ENCODE measurements at regions not wholly inside any gene's neighbourhood (a gene's known extent, or its start where the extent isn't known, plus 50 kb on each side); places are given as distances from the start of the nearest gene placed in this dataset.

GRCh38 chr2:172153156-172153555, 50.5 kb upstream of the DLX2 start:
- Histone ChIP-seq H3K4me1 (ENCODE audit: control insufficient read depth, extremely low read depth, insufficient read depth, low read length) (no peaks in the 10 kb centered on the region), H2AFZ (ENCODE audit: low read length) (no peak overlapping the region), H3K9ac (ENCODE audit: insufficient read depth, low read length) (no peak overlapping the region), H3K9me3 (ENCODE audit: control insufficient read depth, insufficient read depth, low read depth, low read length) (no peaks in the 10 kb centered on the region), H3K27ac (ENCODE audit: insufficient read depth, low read length) (no peak overlapping the region), H4K20me1 (ENCODE audit: control insufficient read depth, extremely low read depth, insufficient read depth, low read length) (no peaks in the 10 kb centered on the region), H3K4me2 (ENCODE audit: extremely low read depth, insufficient read depth, low read length) (no peak overlapping the region), H3K36me3 (ENCODE audit: control insufficient read depth, insufficient read depth, low read length) (no peaks in the 10 kb centered on the region), H3K27me3 (ENCODE audit: control insufficient read depth, insufficient read depth, low read length) (peaks cover 20% of the 10 kb centered on the region), H3K4me3 (replicated peaks in 1 of 4; ENCODE audit: control extremely low read depth in 1 of 4, insufficient read depth in 1 of 4, low read depth in 3 of 4, low read length in 4 of 4) (no peak overlapping the region), H3K79me2 (ENCODE audit: control insufficient read depth, insufficient read depth, low read length) (no peaks in the 10 kb centered on the region)
- no peak for DNase-seq (ENCODE audit: low read depth in 2 of 2)
- TF ChIP-seq, protein P1, sequence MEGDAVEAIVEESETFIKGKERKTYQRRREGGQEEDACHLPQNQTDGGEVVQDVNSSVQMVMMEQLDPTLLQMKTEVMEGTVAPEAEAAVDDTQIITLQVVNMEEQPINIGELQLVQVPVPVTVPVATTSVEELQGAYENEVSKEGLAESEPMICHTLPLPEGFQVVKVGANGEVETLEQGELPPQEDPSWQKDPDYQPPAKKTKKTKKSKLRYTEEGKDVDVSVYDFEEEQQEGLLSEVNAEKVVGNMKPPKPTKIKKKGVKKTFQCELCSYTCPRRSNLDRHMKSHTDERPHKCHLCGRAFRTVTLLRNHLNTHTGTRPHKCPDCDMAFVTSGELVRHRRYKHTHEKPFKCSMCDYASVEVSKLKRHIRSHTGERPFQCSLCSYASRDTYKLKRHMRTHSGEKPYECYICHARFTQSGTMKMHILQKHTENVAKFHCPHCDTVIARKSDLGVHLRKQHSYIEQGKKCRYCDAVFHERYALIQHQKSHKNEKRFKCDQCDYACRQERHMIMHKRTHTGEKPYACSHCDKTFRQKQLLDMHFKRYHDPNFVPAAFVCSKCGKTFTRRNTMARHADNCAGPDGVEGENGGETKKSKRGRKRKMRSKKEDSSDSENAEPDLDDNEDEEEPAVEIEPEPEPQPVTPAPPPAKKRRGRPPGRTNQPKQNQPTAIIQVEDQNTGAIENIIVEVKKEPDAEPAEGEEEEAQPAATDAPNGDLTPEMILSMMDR (conservative IDR thresholded peaks at IDR 0.05 in 1 of 2, IDR thresholded peaks at IDR 0.05 in 1 of 2; ENCODE audit: low read depth in 1 of 2, low read length in 2 of 2): no peak
- TF ChIP-seq EZH2 (IDR thresholded peaks at IDR 0.05; ENCODE audit: low read length, missing control alignments): no peak

GRCh38 chr2:172153757-172154156, 51.1 kb upstream of the DLX2 start:
- Histone ChIP-seq H4K20me1 (ENCODE audit: control insufficient read depth, extremely low read depth, insufficient read depth, low read length) (no peaks in the 10 kb centered on the region), H3K79me2 (ENCODE audit: control insufficient read depth, insufficient read depth, low read length) (no peaks in the 10 kb centered on the region), H3K4me1 (ENCODE audit: control insufficient read depth, extremely low read depth, insufficient read depth, low read length) (no peaks in the 10 kb centered on the region), H2AFZ (ENCODE audit: low read length) (no peak overlapping the region), H3K36me3 (ENCODE audit: control insufficient read depth, insufficient read depth, low read length) (no peaks in the 10 kb centered on the region), H3K4me2 (ENCODE audit: extremely low read depth, insufficient read depth, low read length) (no peak overlapping the region), H3K9me3 (ENCODE audit: control insufficient read depth, insufficient read depth, low read depth, low read length) (no peaks in the 10 kb centered on the region), H3K27me3 (ENCODE audit: control insufficient read depth, insufficient read depth, low read length) (peaks cover 21% of the 10 kb centered on the region), H3K27ac (ENCODE audit: insufficient read depth, low read length) (no peak overlapping the region), H3K9ac (ENCODE audit: insufficient read depth, low read length) (no peak overlapping the region), H3K4me3 (replicated peaks in 1 of 4; ENCODE audit: control extremely low read depth in 1 of 4, insufficient read depth in 1 of 4, low read depth in 3 of 4, low read length in 4 of 4) (no peak overlapping the region)
- TF ChIP-seq, protein P1 (conservative IDR thresholded peaks at IDR 0.05 in 1 of 2, IDR thresholded peaks at IDR 0.05 in 1 of 2; ENCODE audit: low read depth in 1 of 2, low read length in 2 of 2): no peak
- TF ChIP-seq EZH2 (IDR thresholded peaks at IDR 0.05; ENCODE audit: low read length, missing control alignments): no peak
- no peak for DNase-seq (ENCODE audit: low read depth in 2 of 2)

DNA sequence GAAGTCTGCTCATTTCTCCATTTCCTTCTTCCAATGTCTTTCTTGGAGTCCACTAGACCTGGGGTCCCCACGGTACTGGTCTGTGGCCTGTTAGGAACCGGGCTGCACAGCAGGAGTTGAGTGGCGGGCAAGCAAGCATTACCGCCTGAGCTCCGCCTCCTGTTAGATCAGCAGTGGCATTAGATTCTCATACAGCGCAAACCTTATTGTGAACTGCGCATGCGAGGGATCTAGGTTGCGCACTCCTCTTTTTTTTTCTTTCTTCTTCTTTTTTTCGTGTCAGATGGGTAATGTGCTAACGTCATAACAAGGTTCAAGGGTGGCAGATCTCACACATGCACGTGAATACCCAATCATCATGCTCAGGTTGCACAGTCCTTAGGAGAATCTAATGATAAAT, 53.1 kb upstream of the DLX2 start:
- Histone ChIP-seq H2AFZ (ENCODE audit: low read length) (no peak overlapping the region), H3K9ac (ENCODE audit: insufficient read depth, low read length) (no peak overlapping the region), H3K4me3 (replicated peaks in 1 of 4; ENCODE audit: control extremely low read depth in 1 of 4, insufficient read depth in 1 of 4, low read depth in 3 of 4, low read length in 4 of 4) (no peak overlapping the region), H3K4me1 (ENCODE audit: control insufficient read depth, extremely low read depth, insufficient read depth, low read length) (no peaks in the 10 kb centered on the region), H3K79me2 (ENCODE audit: control insufficient read depth, insufficient read depth, low read length) (no peaks in the 10 kb centered on the region), H3K36me3 (ENCODE audit: control insufficient read depth, insufficient read depth, low read length) (no peaks in the 10 kb centered on the region), H4K20me1 (ENCODE audit: control insufficient read depth, extremely low read depth, insufficient read depth, low read length) (no peaks in the 10 kb centered on the region), H3K4me2 (ENCODE audit: extremely low read depth, insufficient read depth, low read length) (no peak overlapping the region), H3K27me3 (ENCODE audit: control insufficient read depth, insufficient read depth, low read length) (peaks cover 23% of the 10 kb centered on the region), H3K9me3 (ENCODE audit: control insufficient read depth, insufficient read depth, low read depth, low read length) (no peaks in the 10 kb centered on the region), H3K27ac (ENCODE audit: insufficient read depth, low read length) (no peak overlapping the region)
- DNase-seq (ENCODE audit: low read depth in 2 of 2): no peak
- no peak for TF ChIP-seq EZH2 (IDR thresholded peaks at IDR 0.05; ENCODE audit: low read length, missing control alignments)
- TF ChIP-seq, protein P1 (conservative IDR thresholded peaks at IDR 0.05 in 1 of 2, IDR thresholded peaks at IDR 0.05 in 1 of 2; ENCODE audit: low read depth in 1 of 2, low read length in 2 of 2): no peak
